ENCODE measurements at regions not wholly inside any gene's neighbourhood (a gene's known extent, or its start where the extent isn't known, plus 50 kb on each side); places are given as distances from the start of the nearest gene placed in this dataset.

GRCh38 chr18:75497576-75498235, 70.2 kb upstream of the SMIM21 start:
- no peak for TF ChIP-seq CTCF (IDR thresholded peaks at IDR 0.05; ENCODE audit: borderline replicate concordance, insufficient read depth, low read depth, low read length)
- no peak overlapping the region for H3K4me3 ChIP-seq (ENCODE audit: low read depth, low read length)

- H3K4me3 ChIP-seq (ENCODE audit: low read depth, low read length) = no peak overlapping the region
- TF ChIP-seq CTCF (IDR thresholded peaks at IDR 0.05; ENCODE audit: borderline replicate concordance, insufficient read depth, low read depth, low read length) = no peak
Observed at GRCh38 chr18:75496151-75496550, 68.6 kb upstream of the SMIM21 start.

GRCh38 chr18:75492852-75493251, 65.3 kb upstream of the SMIM21 start:
- no peak overlapping the region for H3K4me3 ChIP-seq (ENCODE audit: low read depth, low read length)
- no peak for TF ChIP-seq CTCF (IDR thresholded peaks at IDR 0.05; ENCODE audit: borderline replicate concordance, insufficient read depth, low read depth, low read length)

GRCh38 chr18:75491361-75491760, 63.9 kb upstream of the SMIM21 start:
- no peak overlapping the region for H3K4me3 ChIP-seq (ENCODE audit: low read depth, low read length)
- no peak for TF ChIP-seq CTCF (IDR thresholded peaks at IDR 0.05; ENCODE audit: borderline replicate concordance, insufficient read depth, low read depth, low read length)

GRCh38 chr18:75489493-75490190, 62.1 kb upstream of the SMIM21 start:
- no peak for TF ChIP-seq CTCF (IDR thresholded peaks at IDR 0.05; ENCODE audit: borderline replicate concordance, insufficient read depth, low read depth, low read length)
- no peak overlapping the region for H3K4me3 ChIP-seq (ENCODE audit: low read depth, low read length)

GRCh38 chr18:75483662-75484061, 56.2 kb upstream of the SMIM21 start:
- TF ChIP-seq CTCF (IDR thresholded peaks at IDR 0.05; ENCODE audit: borderline replicate concordance, insufficient read depth, low read depth, low read length) = no peak
- no peak overlapping the region for H3K4me3 ChIP-seq (ENCODE audit: low read depth, low read length)

GRCh38 chr18:75482880-75483279, 55.4 kb upstream of the SMIM21 start:
- TF ChIP-seq CTCF (IDR thresholded peaks at IDR 0.05; ENCODE audit: borderline replicate concordance, insufficient read depth, low read depth, low read length) = no peak
- no peak overlapping the region for H3K4me3 ChIP-seq (ENCODE audit: low read depth, low read length)

All from GM12875 (cell line).